Psoas muscle (tissue), 7 donors: ENCODE measurements at regions not wholly inside any gene's neighbourhood (a gene's known extent, or its start where the extent isn't known, plus 50 kb on each side); places are given as distances from the start of the nearest gene placed in this dataset.
A peak's percentile ranks its signal among the peaks of the same experiment; 100 is the strongest.

Source experiments
- ATAC-seq, 4 donors: fragments of 200-7000 bp; cut with Tn5 transposase; one replicate each; pipeline ENCODE4 v1.9.1; 2020; ENCODE audit warnings: moderate library complexity in 3 of 4, mild to moderate bottlenecking in 2 of 4
- DNase-seq, 2 donors: peaks; one replicate each; pipeline ENCODE4 v3.0.0-alpha.2; 2020
- H3K27ac ChIP-seq: fragments of 200-600 bp; one replicate; pipeline ENCODE4 v1.8.0; 2022
- H3K27me3 ChIP-seq, 3 donors: fragments of 200-600 bp in 1 of 3; one replicate each; pipeline versions ENCODE4 v1.6.1 to v1.8.0; 2013 to 2022; ENCODE audit warnings: low read length in 2 of 3, mild to moderate bottlenecking in 2 of 3, moderate library complexity in 1 of 3; ENCODE audit not compliant: insufficient read depth in 3 of 3
- H3K36me3 ChIP-seq, 2 donors: fragments of 200-600 bp in 1 of 2; one replicate each; pipeline versions ENCODE4 v1.6.1 to v1.8.0; 2013 to 2022; ENCODE audit warnings: low read depth in 1 of 2, mild to moderate bottlenecking in 1 of 2, moderate library complexity in 1 of 2; ENCODE audit not compliant: insufficient read depth in 1 of 2
- H3K4me1 ChIP-seq: fragments of 200-600 bp; one replicate; pipeline ENCODE4 v1.8.0; 2022
- H3K4me3 ChIP-seq: fragments of 200-600 bp; one replicate; pipeline ENCODE4 v1.8.0; 2022; ENCODE audit warnings: mild to moderate bottlenecking
- H3K9me3 ChIP-seq: fragments of 200-600 bp; one replicate; pipeline ENCODE4 v1.8.0; 2022
- CTCF ChIP-seq: fragments of 200-600 bp; IDR thresholded peaks from one replicate; pipeline ENCODE4 v1.8.0; 2022; ENCODE audit warnings: antibody characterized with exemption
- WGBS, 3 donors: extraction: QIAGEN DNeasy Blood & Tissue Kit; methylation state at CpG; one replicate each; pipeline versions ENCODE4 v1.1.6 to v1.1.7; 2013; 5-methylcytosine and 5-hydroxymethylcytosine counted together
- intact Hi-C, 2 donors: fragments of 100-400 bp; cut with DNase I; formaldehyde crosslinking; loops; one replicate each; pipeline versions ENCODE4 v1.11.0 to v1.14.2; 2022
- donor health status: healthy with polysubstance abuse.
- donor health status: DM: no; HTN: no; CAD: no; lungs with moderate emphysema.
- donor health status: Bipolar disorder and iron deficiency.
- donor health status: healthy.
- donor health status: DM: yes; HTN: yes; CAD: no.
- donor health status: DM: no; HTN: no; CAD: no.
- donor health status: DM: yes; HTN: yes; CAD: no.

- Histone ChIP-seq H3K36me3 (no peaks in the 10 kb centered on the region), H3K27me3 (no peaks in the 10 kb centered on the region), H3K4me3 (no peak overlapping the region), H3K27ac (no peak overlapping the region), H3K9me3 (no peaks in the 10 kb centered on the region), H3K4me1 (no peaks in the 10 kb centered on the region)
- ATAC-seq: no peak
- peak; percentile 57 for TF ChIP-seq CTCF
- 12 to 22% (median 19%) methylated on average over 3 of the region's 3 CpGs for WGBS, 3 donors
- no peak for DNase-seq
- intact Hi-C loops: loop anchor here (5.0 to 10.0 kb wide), 3 partner anchors 510 to 790 kb away; no protein-coding TSS in a partner anchor
Observed at GRCh38 chr9:115524453-115525059, 406.6 kb upstream of the TNC start.

- 71 to 76% (median 75%) methylated on average over 7 of the region's 7 CpGs for WGBS, 3 donors
- Histone ChIP-seq H3K27ac (no peak overlapping the region), H3K9me3 (no peaks in the 10 kb centered on the region), H3K27me3 (no peaks in the 10 kb centered on the region), H3K4me3 (no peak overlapping the region), H3K4me1 (no peaks in the 10 kb centered on the region), H3K36me3 (no peaks in the 10 kb centered on the region)
- DNase-seq: no peak
- intact Hi-C loops: loop anchor here in 1 of 2 donors (10.0 kb wide), 2 partner anchors 511 to 791 kb away; no protein-coding TSS in a partner anchor
- TF ChIP-seq CTCF: no peak
- ATAC-seq: no peak
Observed at GRCh38 chr9:115525111-115526058, 407.4 kb upstream of the TNC start.

DNA sequence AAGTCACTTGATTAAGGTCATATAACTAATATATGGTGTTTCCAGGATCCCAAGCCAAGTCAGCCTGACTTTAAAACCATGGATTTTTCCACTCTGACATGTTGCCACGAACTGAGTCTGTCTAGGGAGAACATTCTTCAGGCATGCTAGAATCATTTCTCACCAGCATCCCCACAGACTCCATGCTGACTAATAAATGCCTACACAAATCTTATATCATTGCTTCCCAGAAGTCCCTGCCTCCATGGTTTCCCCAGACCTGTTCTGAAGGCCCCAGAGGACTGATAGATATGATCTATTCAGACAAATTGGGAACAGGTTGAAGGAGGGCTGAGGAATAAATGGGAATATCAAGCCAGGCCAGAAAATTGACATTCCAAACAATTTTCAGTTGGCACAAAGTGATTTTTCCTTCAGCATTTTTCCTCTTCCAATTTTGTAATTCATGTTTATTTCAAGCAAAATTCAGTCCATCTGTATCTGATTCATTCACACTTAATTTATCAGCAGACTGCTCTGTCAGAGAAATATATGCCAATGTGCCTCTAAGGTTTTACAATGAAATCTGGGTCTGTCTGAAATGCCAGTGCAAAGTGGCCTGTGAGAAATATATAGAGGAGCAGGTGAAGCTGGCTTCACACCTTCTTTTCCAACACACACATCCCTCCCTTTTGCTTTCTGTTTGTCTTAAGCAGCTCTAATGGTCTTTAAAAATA, 413.6 kb upstream of the TNC start:
- H3K36me3 ChIP-seq: no peaks in the 10 kb centered on the region
- peaks cover 0 to 2% (median 0%) of the 10 kb centered on the region in 3 donors for H3K27me3 ChIP-seq
- ATAC-seq (peak in 1 of 4 donors; percentile 39), DNase-seq (no peak)
- H3K27ac ChIP-seq: no peak overlapping the region
- TF ChIP-seq CTCF: no peak
- no peaks in the 10 kb centered on the region for H3K9me3 ChIP-seq
- no peaks in the 10 kb centered on the region for H3K4me1 ChIP-seq
- intact Hi-C loops: no loop called here
- 14 to 32% (median 31%) methylated on average over 1 of the region's 1 CpG for WGBS, 3 donors
- no peak overlapping the region for H3K4me3 ChIP-seq

GRCh38 chr9:115533511-115533910, 415.6 kb upstream of the TNC start:
- intact Hi-C loops: no loop called here
- Histone ChIP-seq H3K27ac (no peak overlapping the region), H3K27me3 (peaks cover 0 to 2% (median 0%) of the 10 kb centered on the region in 3 donors), H3K9me3 (no peaks in the 10 kb centered on the region), H3K4me3 (no peak overlapping the region), H3K36me3 (no peaks in the 10 kb centered on the region), H3K4me1 (no peaks in the 10 kb centered on the region)
- no peak for DNase-seq
- no peak for ATAC-seq
- no peak for TF ChIP-seq CTCF
